Prostate gland (tissue), 2 donors: ENCODE measurements at regions not wholly inside any gene's neighbourhood (a gene's known extent, or its start where the extent isn't known, plus 50 kb on each side); places are given as distances from the start of the nearest gene placed in this dataset.

Experiments used
- DNase-seq: peaks from one replicate; pipeline ENCODE4 v3.0.0-alpha.2; 2019; ENCODE audit warnings: low spot score
- H3K27ac ChIP-seq, 2 donors: fragments of 200-600 bp; sonication (generic); 2 replicates each; pipeline ENCODE4 v1.5.1; 2017 to 2019
- H3K27me3 ChIP-seq: fragments of 200-600 bp; sonication (generic); replicated peaks from 2 replicates; pipeline ENCODE4 v1.5.1; 2019; ENCODE audit not compliant: insufficient read depth
- H3K36me3 ChIP-seq, 2 donors: fragments of 200-600 bp; sonication (generic); 1 replicate in 1 of 2; 2 replicates in 1 of 2; pipeline versions ENCODE4 v1.5.1 to v1.8.1; 2017 to 2019
- H3K4me1 ChIP-seq: fragments of 200-600 bp; sonication (generic); replicated peaks from 2 replicates; pipeline ENCODE4 v1.5.1; 2019
- H3K4me3 ChIP-seq, 2 donors: fragments of 200-600 bp; sonication (generic); 2 replicates each; pipeline ENCODE4 v1.5.1; 2017 to 2019
- H3K9me3 ChIP-seq: fragments of 200-600 bp; sonication (generic); 2 replicates; pipeline ENCODE4 v1.5.1; 2017
- CTCF ChIP-seq, 4 experiments: fragments of 200-600 bp in 2 of 4; fragments of 450-650 bp in 2 of 4; sonication (generic) in 2 of 4; IDR thresholded peaks; 1 replicate in 3 of 4; 2 replicates in 1 of 4; pipeline ENCODE4 v1.5.1; 2016 to 2019; ENCODE audit warnings: antibody characterized with exemption in 4 of 4, mild to moderate bottlenecking in 2 of 4, moderate library complexity in 2 of 4
- POLR2A ChIP-seq: fragments of 450-650 bp; IDR thresholded peaks from one replicate; pipeline ENCODE4 v1.6.1; 2016; ENCODE audit warnings: antibody characterized with exemption, mild to moderate bottlenecking
- POLR2AphosphoS5 ChIP-seq: sonication (generic); formaldehyde crosslinking; IDR thresholded peaks from one replicate; pipeline ENCODE4 v1.6.1; 2017; ENCODE audit warnings: antibody characterized with exemption
- WGBS: methylation state at CpG from one replicate; pipeline ENCODE4 v1.1.5; 2018; 5-methylcytosine and 5-hydroxymethylcytosine counted together
- intact Hi-C: fragments of 100-400 bp; cut with DNase I; formaldehyde crosslinking; loops from one replicate; pipeline ENCODE4 v1.14.2; 2022

- no peak overlapping the region for H3K4me3 ChIP-seq
These were observed 104.0 kb upstream of the IQSEC1 start for GRCh38 chr3:13177236-13177635.

GRCh38 chr3:13176445-13176844 is 103.2 kb upstream of the IQSEC1 start:
- Histone ChIP-seq H3K27me3 (no peaks in the 10 kb centered on the region), H3K4me1 (no peaks in the 10 kb centered on the region), H3K4me3 (no peak overlapping the region), H3K36me3 (no peaks in the 10 kb centered on the region), H3K9me3 (no peaks in the 10 kb centered on the region), H3K27ac (no peak overlapping the region)
- WGBS = 96% methylated on average over 10 of the region's 10 CpGs
- intact Hi-C loops = no loop called here
- no peak for DNase-seq
- TF ChIP-seq POLR2A = no peak

More at GRCh38 chr3:13177236-13177635, 104.0 kb upstream of the IQSEC1 start:
- Histone ChIP-seq H3K4me1 (no peaks in the 10 kb centered on the region), H3K36me3 (no peaks in the 10 kb centered on the region), H3K9me3 (no peaks in the 10 kb centered on the region), H3K27me3 (no peaks in the 10 kb centered on the region), H3K27ac (no peak overlapping the region)
- intact Hi-C loops = no loop called here
- no peak for DNase-seq
- WGBS = 83% methylated on average over 2 of the region's 2 CpGs
- TF ChIP-seq POLR2AphosphoS5 (no peak), POLR2A (no peak), CTCF (IDR thresholded peaks at IDR 0.05) (no peak)

- no peak overlapping the region for H3K27ac ChIP-seq
These were observed 101.5 kb upstream of the IQSEC1 start for GRCh38 chr3:13174803-13175135.

GRCh38 chr3:13174011-13174802 is 101.0 kb upstream of the IQSEC1 start:
- TF ChIP-seq CTCF (IDR thresholded peaks at IDR 0.05) (no peak), POLR2AphosphoS5 (no peak), POLR2A (no peak)
- WGBS = 85% methylated on average over 16 of the region's 17 CpGs
- no peaks in the 10 kb centered on the region for H3K36me3 ChIP-seq

More at GRCh38 chr3:13174803-13175135, 101.5 kb upstream of the IQSEC1 start:
- DNase-seq = no peak
- Histone ChIP-seq H3K9me3 (no peaks in the 10 kb centered on the region), H3K4me1 (no peaks in the 10 kb centered on the region), H3K4me3 (no peak overlapping the region), H3K27me3 (no peaks in the 10 kb centered on the region), H3K36me3 (no peaks in the 10 kb centered on the region)
- TF ChIP-seq CTCF (IDR thresholded peaks at IDR 0.05) (no peak), POLR2AphosphoS5 (no peak), POLR2A (no peak)
- intact Hi-C loops = no loop called here
- 75% methylated on average over 6 of the region's 6 CpGs for WGBS

GRCh38 chr3:13173186-13173585 is 100.0 kb upstream of the IQSEC1 start:
- Histone ChIP-seq H3K27me3 (no peaks in the 10 kb centered on the region), H3K4me3 (no peak overlapping the region), H3K9me3 (no peaks in the 10 kb centered on the region), H3K27ac (no peak overlapping the region), H3K36me3 (no peaks in the 10 kb centered on the region), H3K4me1 (no peaks in the 10 kb centered on the region)
- intact Hi-C loops = no loop called here
- WGBS = 78% methylated on average over 6 of the region's 6 CpGs
- no peak for TF ChIP-seq POLR2AphosphoS5
- TF ChIP-seq CTCF (IDR thresholded peaks at IDR 0.05) = no peak
- TF ChIP-seq POLR2A = no peak
- no peak for DNase-seq

More at GRCh38 chr3:13174011-13174802, 101.0 kb upstream of the IQSEC1 start:
- DNase-seq = no peak
- intact Hi-C loops = no loop called here
- H3K27me3 ChIP-seq = no peaks in the 10 kb centered on the region
- no peaks in the 10 kb centered on the region for H3K4me1 ChIP-seq
- H3K27ac ChIP-seq = no peak overlapping the region
- H3K4me3 ChIP-seq = no peak overlapping the region
- no peaks in the 10 kb centered on the region for H3K9me3 ChIP-seq
